HUES6 (cell line): ENCODE measurements at regions not wholly inside any gene's neighbourhood (a gene's known extent, or its start where the extent isn't known, plus 50 kb on each side); places are given as distances from the start of the nearest gene placed in this dataset.

Experiments
- H3K27ac ChIP-seq: 2 replicates; pipeline ENCODE4 v1.7.0; 2013; ENCODE audit warnings: low read depth, mild to moderate bottlenecking, low read length, inconsistent platforms
- H3K27me3 ChIP-seq: 2 replicates; pipeline ENCODE4 v1.6.1; 2013; ENCODE audit warnings: low read length; ENCODE audit not compliant: control insufficient read depth, insufficient read depth
- H3K36me3 ChIP-seq: 2 replicates; pipeline ENCODE4 v1.6.1; 2013; ENCODE audit warnings: low read length; ENCODE audit not compliant: control insufficient read depth, insufficient read depth
- H3K4me1 ChIP-seq: 2 replicates; pipeline ENCODE4 v1.6.1; 2013; ENCODE audit warnings: low read length; ENCODE audit not compliant: control insufficient read depth, insufficient read depth
- H3K4me3 ChIP-seq: 2 replicates; pipeline ENCODE4 v1.5.1; 2013; ENCODE audit warnings: low read depth, low read length
- H3K9ac ChIP-seq: one replicate; pipeline ENCODE4 v1.6.1; 2013; ENCODE audit warnings: mild to moderate bottlenecking, low read length
- H3K9me3 ChIP-seq: 2 replicates; pipeline ENCODE4 v1.6.1; 2013; ENCODE audit warnings: low read depth, low read length; ENCODE audit not compliant: control insufficient read depth, insufficient read depth

GRCh38 chr11:80165744-80166143 lies 724.9 kb upstream of the TENM4 start:
- peaks cover 12% of the 10 kb centered on the region for H3K4me1 ChIP-seq
- no peak overlapping the region for H3K4me3 ChIP-seq

GRCh38 chr11:80163441-80163840 lies 722.6 kb upstream of the TENM4 start:
- peaks cover 14% of the 10 kb centered on the region for H3K4me1 ChIP-seq
- H3K36me3 ChIP-seq: no peaks in the 10 kb centered on the region
- H3K9ac ChIP-seq: no peak overlapping the region

More at GRCh38 chr11:80165744-80166143, 724.9 kb upstream of the TENM4 start:
- Histone ChIP-seq H3K9me3 (no peaks in the 10 kb centered on the region), H3K9ac (no peak overlapping the region), H3K36me3 (no peaks in the 10 kb centered on the region), H3K27ac (no peak overlapping the region), H3K27me3 (no peaks in the 10 kb centered on the region)

GRCh38 chr11:80163011-80163410 lies 722.2 kb upstream of the TENM4 start:
- H3K4me1 ChIP-seq: peaks cover 17% of the 10 kb centered on the region
- H3K27me3 ChIP-seq: no peaks in the 10 kb centered on the region
- no peak overlapping the region for H3K9ac ChIP-seq
- H3K9me3 ChIP-seq: no peaks in the 10 kb centered on the region
- H3K36me3 ChIP-seq: no peaks in the 10 kb centered on the region
- no peak overlapping the region for H3K4me3 ChIP-seq
- no peak overlapping the region for H3K27ac ChIP-seq

More at GRCh38 chr11:80163441-80163840, 722.6 kb upstream of the TENM4 start:
- H3K27me3 ChIP-seq: no peaks in the 10 kb centered on the region
- H3K27ac ChIP-seq: no peak overlapping the region
- H3K4me3 ChIP-seq: no peak overlapping the region
- H3K9me3 ChIP-seq: no peaks in the 10 kb centered on the region

- Histone ChIP-seq H3K36me3 (no peaks in the 10 kb centered on the region), H3K27ac (no peak overlapping the region), H3K4me3 (no peak overlapping the region), H3K9ac (no peak overlapping the region), H3K4me1 (peaks cover 17% of the 10 kb centered on the region), H3K9me3 (no peaks in the 10 kb centered on the region), H3K27me3 (no peaks in the 10 kb centered on the region)
Measured at GRCh38 chr11:80162387-80162786, 721.6 kb upstream of the TENM4 start.

GRCh38 chr11:80157447-80157846 lies 716.6 kb upstream of the TENM4 start:
- H3K9ac ChIP-seq: no peak overlapping the region
- H3K4me3 ChIP-seq: no peak overlapping the region
- no peak overlapping the region for H3K27ac ChIP-seq
- peaks cover 18% of the 10 kb centered on the region for H3K4me1 ChIP-seq
- no peaks in the 10 kb centered on the region for H3K36me3 ChIP-seq
- no peaks in the 10 kb centered on the region for H3K27me3 ChIP-seq
- no peaks in the 10 kb centered on the region for H3K9me3 ChIP-seq

GRCh38 chr11:80156062-80156461 lies 715.2 kb upstream of the TENM4 start:
- Histone ChIP-seq H3K9ac (no peak overlapping the region), H3K9me3 (no peaks in the 10 kb centered on the region), H3K4me1 (peaks cover 18% of the 10 kb centered on the region), H3K27ac (no peak overlapping the region), H3K27me3 (no peaks in the 10 kb centered on the region; the same call in 1 of the 2 replicates), H3K36me3 (no peaks in the 10 kb centered on the region), H3K4me3 (no peak overlapping the region)

GRCh38 chr11:80155412-80156017 lies 714.7 kb upstream of the TENM4 start:
- H3K4me1 ChIP-seq: peaks cover 18% of the 10 kb centered on the region

GRCh38 chr11:80146232-80146631 lies 705.4 kb upstream of the TENM4 start:
- Histone ChIP-seq H3K27ac (no peak overlapping the region), H3K27me3 (no peaks in the 10 kb centered on the region), H3K36me3 (no peaks in the 10 kb centered on the region), H3K4me3 (no peak overlapping the region), H3K4me1 (peaks cover 10% of the 10 kb centered on the region), H3K9me3 (no peaks in the 10 kb centered on the region), H3K9ac (no peak overlapping the region)

More at GRCh38 chr11:80155412-80156017, 714.7 kb upstream of the TENM4 start:
- Histone ChIP-seq H3K9ac (no peak overlapping the region), H3K27ac (no peak overlapping the region), H3K27me3 (no peaks in the 10 kb centered on the region; the same call in 1 of the 2 replicates), H3K36me3 (no peaks in the 10 kb centered on the region), H3K9me3 (no peaks in the 10 kb centered on the region), H3K4me3 (no peak overlapping the region)

GRCh38 chr11:80144897-80145594 lies 704.2 kb upstream of the TENM4 start:
- Histone ChIP-seq H3K9ac (no peak overlapping the region), H3K27me3 (no peaks in the 10 kb centered on the region), H3K36me3 (no peaks in the 10 kb centered on the region), H3K4me1 (peaks cover 10% of the 10 kb centered on the region), H3K9me3 (no peaks in the 10 kb centered on the region), H3K27ac (no peak overlapping the region), H3K4me3 (no peak overlapping the region)

GRCh38 chr11:80136991-80137390 lies 696.2 kb upstream of the TENM4 start:
- no peak overlapping the region for H3K4me3 ChIP-seq
- no peak overlapping the region for H3K27ac ChIP-seq
- no peak overlapping the region for H3K9ac ChIP-seq
- H3K4me1 ChIP-seq: no peaks in the 10 kb centered on the region
- no peaks in the 10 kb centered on the region for H3K27me3 ChIP-seq
- no peaks in the 10 kb centered on the region for H3K36me3 ChIP-seq
- no peaks in the 10 kb centered on the region for H3K9me3 ChIP-seq

GRCh38 chr11:80129396-80129795 lies 688.6 kb upstream of the TENM4 start:
- Histone ChIP-seq H3K9ac (no peak overlapping the region), H3K27me3 (no peaks in the 10 kb centered on the region), H3K4me3 (no peak overlapping the region), H3K36me3 (no peaks in the 10 kb centered on the region), H3K9me3 (peaks cover 4% of the 10 kb centered on the region; the same call in 1 of the 2 replicates), H3K27ac (no peak overlapping the region), H3K4me1 (no peaks in the 10 kb centered on the region)
